KBM-7 (cell line): ENCODE measurements at regions not wholly inside any gene's neighbourhood (a gene's known extent, or its start where the extent isn't known, plus 50 kb on each side); places are given as distances from the start of the nearest gene placed in this dataset.

Experiments used
- DNase-seq: peaks from one replicate; pipeline ENCODE4 v3.0.0-alpha.2; 2015
- in situ Hi-C: fragments of 300-500 bp; cut with MboI; formaldehyde crosslinking; loops from 2 replicates; pipeline ENCODE4 v1.14.3; 2020; ENCODE audit warnings: low sequenced_read_pairs, low pct_unique_long_range_greater_than_20kb, mixed read lengths

- in situ Hi-C loops = no loop called here
- no peak for DNase-seq
Observed at GRCh38 chr2:209368914-209369313, 54.9 kb upstream of the MAP2 start.

- no peak for DNase-seq
- in situ Hi-C loops = no loop called here
Observed at GRCh38 chr2:209369656-209370055, 54.2 kb upstream of the MAP2 start.

- DNase-seq = no peak
- in situ Hi-C loops = no loop called here
Observed at GRCh38 chr2:209371407-209371806, 52.4 kb upstream of the MAP2 start.
